ENCODE measurements at regions not wholly inside any gene's neighbourhood (a gene's known extent, or its start where the extent isn't known, plus 50 kb on each side); places are given as distances from the start of the nearest gene placed in this dataset.

- ChIA-PET CTCF (interaction anchor here (0.5 kb wide), 1 partner anchor 116 kb away, joined by 4 read pairs; no protein-coding TSS in a partner anchor), POLR2A (ENCODE audit: low non-redundant PET) (no interaction called here)
- no peak for TF ChIP-seq CTCF (conservative IDR thresholded peaks at IDR 0.05; ENCODE audit: low read depth)
- DNase-seq (ENCODE audit: low spot score), result no peak
- no peak overlapping the region for H3K27ac ChIP-seq
Measured at GRCh38 chr5:56529666-56530430, 285.5 kb upstream of the MAP3K1 start.

- no peak for TF ChIP-seq CTCF (conservative IDR thresholded peaks at IDR 0.05; ENCODE audit: low read depth)
- ChIA-PET POLR2A (ENCODE audit: low non-redundant PET) (no interaction called here), CTCF (no interaction called here)
- peak; percentile 71 for DNase-seq (ENCODE audit: low spot score)
- H3K27ac ChIP-seq, result peak overlapping the region; percentile 81
Measured at GRCh38 chr5:56527174-56527573, 288.2 kb upstream of the MAP3K1 start.

- CTCF ChIA-PET, result interaction anchor here (0.5 kb wide), 1 partner anchor 27 kb away, joined by 5 read pairs; no protein-coding TSS in a partner anchor
- DNase-seq (ENCODE audit: low spot score), result peak; percentile 91
- POLR2A ChIA-PET (ENCODE audit: low non-redundant PET), result no interaction called here
- no peak overlapping the region; the same call in 1 of the 2 replicates for H3K27ac ChIP-seq
- TF ChIP-seq CTCF (conservative IDR thresholded peaks at IDR 0.05; ENCODE audit: low read depth), result no peak
Measured at GRCh38 chr5:56525113-56525512, 290.2 kb upstream of the MAP3K1 start.

GRCh38 chr5:56523790-56524575 lies 290.9 kb upstream of the ANKRD55 start:
- ChIA-PET CTCF (interaction anchor here (0.6 kb wide), 1 partner anchor 241 kb away, joined by 3 read pairs; no protein-coding TSS in a partner anchor), POLR2A (ENCODE audit: low non-redundant PET) (no interaction called here)
- no peak overlapping the region for H3K27ac ChIP-seq
- DNase-seq (ENCODE audit: low spot score), result no peak
- TF ChIP-seq CTCF (conservative IDR thresholded peaks at IDR 0.05; ENCODE audit: low read depth), result no peak

- ChIA-PET CTCF (no interaction called here), POLR2A (ENCODE audit: low non-redundant PET) (no interaction called here)
- DNase-seq (ENCODE audit: low spot score), result no peak
- no peak overlapping the region for H3K27ac ChIP-seq
- TF ChIP-seq CTCF (conservative IDR thresholded peaks at IDR 0.05; ENCODE audit: low read depth), result no peak
Measured at GRCh38 chr5:56522960-56523359, 289.8 kb upstream of the ANKRD55 start.

GRCh38 chr5:56522169-56522568 lies 289.0 kb upstream of the ANKRD55 start:
- CTCF ChIA-PET, result no interaction called here

More at GRCh38 chr5:56522169-56522568, 289.0 kb upstream of the ANKRD55 start:
- no peak for TF ChIP-seq CTCF (conservative IDR thresholded peaks at IDR 0.05; ENCODE audit: low read depth)
- POLR2A ChIA-PET (ENCODE audit: low non-redundant PET), result no interaction called here
- no peak for DNase-seq (ENCODE audit: low spot score)
- no peak overlapping the region for H3K27ac ChIP-seq

Data from RWPE1 (cell line).